A549 (cell line): ENCODE measurements at regions not wholly inside any gene's neighbourhood (a gene's known extent, or its start where the extent isn't known, plus 50 kb on each side); places are given as distances from the start of the nearest gene placed in this dataset.

Experiments used
- ATAC-seq, 2 experiments: fragments of 200-7000 bp in 1 of 2; fragments of >200 bp in 1 of 2; cut with Nextera tagmentation in 1 of 2; cut with Tn5 transposase in 1 of 2; 3 replicates each; pipeline versions ENCODE4 v1.8.0 to v1.9.1; 2018 to 2020; ENCODE audit warnings: mild to moderate bottlenecking in 1 of 2, moderate library complexity in 1 of 2
- CTCF ChIA-PET: fragments of 300-600 bp; sonication (Branson Sonifier 250); formaldehyde crosslinking; extraction: SDS; loops from one replicate; lab custom pipeline; 2021; ENCODE audit warnings: antibody characterized with exemption, inconsistent platforms; lab: Yijun Ruan, JAX
- POLR2A ChIA-PET: fragments of 350-600 bp; formaldehyde crosslinking; extraction: SDS; loops from one replicate; lab custom pipeline; 2021; ENCODE audit warnings: antibody characterized with exemption, inconsistent platforms; lab: Yijun Ruan, JAX
- DNase-seq, 2 experiments: peaks; one replicate each; pipeline versions ENCODE4 v3.0.0 to v3.0.0-alpha.2; 2011 to 2016; ENCODE audit warnings: low read depth in 1 of 2, low spot score in 1 of 2
- FAIRE-seq: peaks from 2 replicates; lab custom pipeline; 2011; peaks lifted over from hg19 to GRCh38; lab: Jason Lieb, UNC
- H3K27ac ChIP-seq, 2 experiments: fragments of >200 bp; sonication (Bioruptor Twin); formaldehyde crosslinking; 3 replicates each; pipeline ENCODE4 v1.5.1; 2016 to 2017
- H3K4me1 ChIP-seq: fragments of >200 bp; sonication (Bioruptor Twin); formaldehyde crosslinking; 3 replicates; pipeline ENCODE4 v1.6.1; 2016
- H3K4me2 ChIP-seq: fragments of >200 bp; sonication (Bioruptor Twin); formaldehyde crosslinking; 3 replicates; pipeline ENCODE4 v1.6.1; 2016
- H3K4me3 ChIP-seq: fragments of >200 bp; sonication (Bioruptor Twin); formaldehyde crosslinking; 3 replicates; pipeline ENCODE4 v1.5.1; 2016
- H3K9me3 ChIP-seq: fragments of >200 bp; sonication (Bioruptor Twin); formaldehyde crosslinking; 3 replicates; pipeline ENCODE4 v1.6.1; 2016
- BHLHE40 ChIP-seq: IDR thresholded peaks from 2 replicates; pipeline ENCODE4 v1.6.1; 2012; ENCODE audit warnings: low read depth, low read length, inconsistent platforms
- CEBPB ChIP-seq, 2 experiments: fragments of >200 bp in 1 of 2; sonication (Bioruptor Twin) in 1 of 2; formaldehyde crosslinking in 1 of 2; IDR thresholded peaks; 2 replicates each; pipeline ENCODE4 v1.6.1; 2012 to 2016
- CHD2 ChIP-seq: fragments of 150-350 bp; IDR thresholded peaks from 2 replicates; pipeline ENCODE4 v1.6.1; 2014; ENCODE audit warnings: low read length; ENCODE audit not compliant: partially characterized antibody
- CHD4 ChIP-seq: fragments of 200-600 bp; sonication (generic); IDR thresholded peaks from 2 replicates; pipeline ENCODE4 v1.6.1; 2016; ENCODE audit warnings: antibody characterized with exemption, mild to moderate bottlenecking, borderline replicate concordance
- EHMT2 ChIP-seq: fragments of 200-600 bp; sonication (generic); IDR thresholded peaks from 2 replicates; pipeline ENCODE4 v1.6.1; 2016; ENCODE audit warnings: antibody characterized with exemption, low read depth, mild to moderate bottlenecking, moderate library complexity
- ESRRA ChIP-seq: fragments of 150-350 bp; IDR thresholded peaks from 2 replicates; pipeline ENCODE4 v1.6.1; 2014; ENCODE audit warnings: mild to moderate bottlenecking, low read length, borderline replicate concordance
- FOSB ChIP-seq: fragments of 250-450 bp; sonication (Bioruptor Pico); IDR thresholded peaks from 2 replicates; pipeline ENCODE4 v1.5.0; 2020; ENCODE audit warnings: mild to moderate bottlenecking, moderate library complexity
- FOXS1 ChIP-seq: fragments of 250-450 bp; sonication (Bioruptor Pico); IDR thresholded peaks from 2 replicates; pipeline ENCODE4 v1.5.0; 2020; ENCODE audit warnings: mild to moderate bottlenecking, moderate library complexity
- HDAC2 ChIP-seq: fragments of 200-600 bp; sonication (generic); IDR thresholded peaks from 2 replicates; pipeline ENCODE4 v1.6.1; 2016
- HEYL ChIP-seq: fragments of 250-450 bp; sonication (Bioruptor Pico); IDR thresholded peaks from 2 replicates; pipeline ENCODE4 v1.8.0; 2021; ENCODE audit warnings: mild to moderate bottlenecking, moderate library complexity
- HMGXB4 ChIP-seq: fragments of 250-450 bp; sonication (Bioruptor Pico); IDR thresholded peaks from 2 replicates; pipeline ENCODE4 v1.5.0; 2021; ENCODE audit warnings: mild to moderate bottlenecking, moderate library complexity, borderline replicate concordance
- HOXA7 ChIP-seq: fragments of 250-450 bp; sonication (Bioruptor Pico); IDR thresholded peaks from 2 replicates; pipeline ENCODE4 v1.5.0; 2020; ENCODE audit warnings: mild to moderate bottlenecking, moderate library complexity
- HOXB13 ChIP-seq: fragments of 250-450 bp; sonication (Bioruptor Pico); IDR thresholded peaks from 2 replicates; pipeline ENCODE4 v1.5.0; 2020; ENCODE audit warnings: low read depth, mild to moderate bottlenecking, moderate library complexity
- JUNB ChIP-seq: fragments of >200 bp; sonication (Bioruptor Twin); formaldehyde crosslinking; IDR thresholded peaks from 2 replicates; pipeline ENCODE4 v1.6.1; 2016
- MAFK ChIP-seq: fragments of 450-650 bp; IDR thresholded peaks from 2 replicates; pipeline ENCODE4 v1.6.1; 2014; ENCODE audit not compliant: partially characterized antibody
- MAX ChIP-seq: IDR thresholded peaks from 2 replicates; pipeline ENCODE4 v1.6.1; 2012
- MAZ ChIP-seq: fragments of 150-350 bp; IDR thresholded peaks from 2 replicates; pipeline ENCODE4 v1.6.1; 2014; ENCODE audit warnings: antibody characterized with exemption, low read depth, low read length, borderline replicate concordance
- NFE2L2 ChIP-seq: fragments of 150-350 bp; conservative IDR thresholded peaks from 2 replicates; pipeline ENCODE4 v1.6.1; 2014; ENCODE audit warnings: low read length
- NR3C1 ChIP-seq: fragments of >200 bp; sonication (Bioruptor Twin); formaldehyde crosslinking; IDR thresholded peaks from 3 replicates; pipeline ENCODE4 v1.6.1; 2017
- RAD21 ChIP-seq, 2 experiments: fragments of >200 bp in 1 of 2; sonication (Bioruptor Twin) in 1 of 2; formaldehyde crosslinking in 1 of 2; IDR thresholded peaks in 1 of 2; conservative IDR thresholded peaks in 1 of 2; 2 replicates in 1 of 2; 3 replicates in 1 of 2; pipeline ENCODE4 v1.6.1; 2012 to 2018; ENCODE audit warnings: inconsistent platforms in 1 of 2
- RCOR1 ChIP-seq: fragments of 150-350 bp; IDR thresholded peaks from 2 replicates; pipeline ENCODE4 v1.6.1; 2014; ENCODE audit warnings: antibody characterized with exemption, low read length, low read depth
- TP53 ChIP-seq: fragments of 250-450 bp; sonication (Bioruptor Pico); IDR thresholded peaks from 2 replicates; pipeline ENCODE4 v1.5.0; 2021; ENCODE audit warnings: mild to moderate bottlenecking, moderate library complexity
- USF2 ChIP-seq: fragments of 450-650 bp; IDR thresholded peaks from 2 replicates; pipeline ENCODE4 v1.6.1; 2014; ENCODE audit warnings: antibody characterized with exemption
- ZC3H11A ChIP-seq: fragments of 450-650 bp; IDR thresholded peaks from 2 replicates; pipeline ENCODE4 v1.6.1; 2014; ENCODE audit warnings: antibody characterized with exemption, mild to moderate bottlenecking
- ZFP36 ChIP-seq: fragments of 450-650 bp; IDR thresholded peaks from 2 replicates; pipeline ENCODE4 v1.6.1; 2014; ENCODE audit warnings: borderline replicate concordance; ENCODE audit not compliant: partially characterized antibody
- ZNF302 ChIP-seq: fragments of 250-450 bp; sonication (Bioruptor Pico); IDR thresholded peaks from 2 replicates; pipeline ENCODE4 v1.9.0; 2021; ENCODE audit warnings: inconsistent platforms, mild to moderate bottlenecking, moderate library complexity
- ZSCAN20 ChIP-seq: fragments of 250-450 bp; sonication (Bioruptor Pico); IDR thresholded peaks from 2 replicates; pipeline ENCODE4 v1.8.0; 2022; ENCODE audit warnings: mild to moderate bottlenecking, moderate library complexity
- WGBS: methylation state at CpG from one replicate; pipeline ENCODE4 v1.1.6; 2017; ENCODE audit errors: missing lambda C conversion rate; 5-methylcytosine and 5-hydroxymethylcytosine counted together

- ATAC-seq (no peak), DNase-seq (no peak), FAIRE-seq (no peak)
- CTCF ChIA-PET = no interaction called here
- WGBS = 65% methylated on average over 6 of the region's 8 CpGs
- peaks cover 8% of the 10 kb centered on the region; the same call in 2 of the 3 replicates for H3K4me1 ChIP-seq
- POLR2A ChIA-PET = no interaction called here
- H3K27ac ChIP-seq = no peak overlapping the region
- no peak overlapping the region for H3K4me2 ChIP-seq
- TF ChIP-seq BHLHE40 = no peak
- no peak for TF ChIP-seq ZFP36
- no peak for TF ChIP-seq ZNF302 (CRISPR knock-in tag)
- no peak for TF ChIP-seq NFE2L2
- no peak for TF ChIP-seq USF2
- TF ChIP-seq ESRRA = no peak
- no peak for TF ChIP-seq EHMT2
- no peak for TF ChIP-seq ZC3H11A
- TF ChIP-seq MAX = no peak
- TF ChIP-seq FOXS1 = no peak
- TF ChIP-seq HOXA7 (CRISPR knock-in tag) = no peak
- no peak for TF ChIP-seq HEYL
- TF ChIP-seq CHD2 = no peak
- TF ChIP-seq HMGXB4 (CRISPR knock-in tag) = no peak
- no peak for TF ChIP-seq JUNB
- TF ChIP-seq ZSCAN20 (CRISPR knock-in tag) = no peak
- no peak overlapping the region for H3K4me3 ChIP-seq
- no peaks in the 10 kb centered on the region for H3K9me3 ChIP-seq
Measured at GRCh38 chr22:47282851-47283250, 520.4 kb downstream of the TBC1D22A start.

GRCh38 chr22:47282366-47282765 lies 519.9 kb downstream of the TBC1D22A start:
- POLR2A ChIA-PET = no interaction called here
- Histone ChIP-seq H3K27ac (no peak overlapping the region), H3K9me3 (no peaks in the 10 kb centered on the region), H3K4me3 (no peak overlapping the region), H3K4me2 (no peak overlapping the region), H3K4me1 (peaks cover 8% of the 10 kb centered on the region; the same call in 2 of the 3 replicates)
- TF ChIP-seq MAX (no peak), TP53 (CRISPR knock-in tag) (no peak), RCOR1 (no peak), HOXB13 (CRISPR knock-in tag) (no peak), NFE2L2 (no peak), FOSB (CRISPR knock-in tag) (no peak), USF2 (no peak), RAD21 (conservative IDR thresholded peaks at IDR 0.05 in 1 of 2, IDR thresholded peaks at IDR 0.05 in 1 of 2) (no peak), MAZ (no peak), CHD4 (no peak), HDAC2 (no peak), ZNF302 (CRISPR knock-in tag) (no peak), CEBPB (IDR thresholded peaks at IDR 0.05) (no peak), MAFK (no peak), ZC3H11A (no peak), NR3C1 (no peak)
- FAIRE-seq (no peak), ATAC-seq (no peak), DNase-seq (no peak)
- CTCF ChIA-PET = no interaction called here
- WGBS = 93% methylated on average over 5 of the region's 10 CpGs
